ENCODE measurements at regions not wholly inside any gene's neighbourhood (a gene's known extent, or its start where the extent isn't known, plus 50 kb on each side); places are given as distances from the start of the nearest gene placed in this dataset.

DNA sequence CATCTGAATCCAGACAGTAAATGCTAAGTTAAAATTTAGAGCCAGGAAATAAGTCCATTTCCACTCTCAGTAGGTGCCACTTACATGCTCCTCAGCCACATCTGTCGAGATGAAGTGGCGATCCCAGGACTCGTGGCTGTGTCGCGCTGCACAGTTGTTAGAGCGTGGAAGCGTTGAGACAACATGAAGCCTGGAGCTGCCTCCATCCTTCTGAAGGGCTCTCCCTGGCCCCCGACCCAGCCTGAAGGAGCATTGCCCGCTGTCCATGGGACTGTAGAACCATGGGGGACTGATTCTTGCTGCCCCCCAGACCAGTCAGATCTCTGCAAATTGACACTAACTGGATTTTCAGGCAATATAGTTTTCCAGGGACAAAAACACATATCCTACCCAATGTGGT, 58.9 kb downstream of the IRX1 start:
- no peaks in the 10 kb centered on the region for H3K4me1 Mint-ChIP-seq
- DNase-seq, result no peak
- H3K36me3 Mint-ChIP-seq, result no peaks in the 10 kb centered on the region
- peaks cover 14% of the 10 kb centered on the region for H3K9me3 Mint-ChIP-seq
- no peak overlapping the region for H3K27ac Mint-ChIP-seq
- H3K27me3 Mint-ChIP-seq, result no peaks in the 10 kb centered on the region
- no peak overlapping the region for H3K4me3 Mint-ChIP-seq
- CTCF ChIA-PET, result no interaction called here

DNA sequence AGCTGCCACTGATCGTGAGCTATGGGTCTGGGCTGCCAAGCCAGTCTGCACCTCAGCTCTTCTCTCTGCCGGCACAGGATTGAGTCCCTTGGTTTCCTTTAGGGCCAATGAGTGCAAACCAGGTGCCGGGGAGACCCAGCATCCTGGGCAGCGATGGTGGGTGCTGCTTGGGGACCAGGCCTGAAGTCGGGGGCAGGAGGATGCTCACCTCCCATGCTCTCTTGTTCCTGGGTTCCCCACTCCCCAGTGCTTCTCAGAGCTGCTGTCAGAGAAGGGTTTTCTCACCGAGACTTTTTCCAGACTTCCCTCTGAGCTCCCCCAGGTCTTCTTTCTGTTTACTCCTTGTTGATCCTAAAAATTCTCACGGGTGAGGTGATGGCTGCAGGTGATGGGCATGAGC, 61.2 kb downstream of the IRX1 start:
- Mint-ChIP-seq H3K4me1 (no peaks in the 10 kb centered on the region), H3K9me3 (peaks cover 14% of the 10 kb centered on the region), H3K4me3 (no peak overlapping the region), H3K36me3 (no peaks in the 10 kb centered on the region), H3K27me3 (no peaks in the 10 kb centered on the region), H3K27ac (no peak overlapping the region)
- CTCF ChIA-PET, result no interaction called here
- DNase-seq, result no peak

DNA sequence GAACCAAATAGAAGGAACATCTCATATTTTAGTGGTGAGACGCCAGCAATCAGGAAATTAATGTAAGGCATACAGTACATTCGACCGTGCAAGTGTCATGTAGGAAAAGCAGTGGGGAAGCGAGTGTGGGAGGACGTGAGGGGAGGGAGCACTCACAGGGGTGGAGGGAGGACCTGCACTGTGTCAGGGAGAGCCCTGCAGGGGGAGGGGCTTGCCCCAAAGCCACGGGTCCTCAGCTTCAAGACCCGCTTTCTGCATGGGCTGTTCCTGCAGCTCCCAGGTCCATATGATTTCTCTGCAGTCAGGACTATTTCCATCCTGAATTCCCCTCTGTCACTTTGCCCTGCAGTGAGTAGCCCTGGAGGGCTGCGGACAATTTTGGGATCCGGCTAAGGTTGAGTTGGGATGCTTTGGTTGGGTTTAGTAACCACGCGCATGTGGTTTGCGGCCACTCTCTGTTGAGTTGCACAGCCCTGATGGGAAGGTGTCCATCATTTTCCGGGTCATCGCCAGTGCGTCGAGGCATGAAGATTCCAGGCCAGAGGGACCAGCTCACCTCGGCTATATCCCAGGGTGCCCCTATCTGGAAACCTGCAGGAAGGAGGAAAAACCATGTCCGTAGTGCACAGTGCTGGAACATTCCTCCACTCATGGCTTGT, 61.9 kb downstream of the IRX1 start:
- CTCF ChIA-PET, result no interaction called here
- H3K36me3 Mint-ChIP-seq, result no peaks in the 10 kb centered on the region
- no peak overlapping the region for H3K27ac Mint-ChIP-seq
- no peak overlapping the region for H3K4me3 Mint-ChIP-seq
- H3K4me1 Mint-ChIP-seq, result no peaks in the 10 kb centered on the region
- DNase-seq, result no peak
- peaks cover 13% of the 10 kb centered on the region for H3K9me3 Mint-ChIP-seq
- H3K27me3 Mint-ChIP-seq, result no peaks in the 10 kb centered on the region

DNA sequence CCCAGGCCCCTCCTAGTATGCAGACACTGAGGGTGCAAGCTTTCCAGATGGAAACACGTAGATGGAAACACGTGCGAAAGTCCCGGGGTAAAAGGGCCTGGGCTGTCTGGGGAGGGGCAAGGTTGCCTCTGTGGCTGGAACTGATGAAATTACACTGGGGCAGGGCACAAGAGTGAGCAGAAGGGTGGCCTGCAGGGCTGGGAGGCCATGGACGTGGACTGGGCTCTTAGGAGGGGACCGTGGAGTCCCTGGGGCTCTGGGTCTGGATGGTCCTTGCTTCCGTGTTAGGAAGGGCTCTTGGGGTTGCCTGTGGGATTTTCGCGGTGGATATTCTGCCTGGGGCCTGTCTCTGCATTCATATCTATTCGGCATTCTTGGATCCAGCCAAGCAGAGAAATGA, 63.3 kb downstream of the IRX1 start:
- H3K4me1 Mint-ChIP-seq, result no peaks in the 10 kb centered on the region
- peaks cover 13% of the 10 kb centered on the region for H3K9me3 Mint-ChIP-seq
- no peak overlapping the region for H3K27ac Mint-ChIP-seq
- no peak for DNase-seq
- H3K4me3 Mint-ChIP-seq, result no peak overlapping the region
- CTCF ChIA-PET, result no interaction called here
- H3K36me3 Mint-ChIP-seq, result no peaks in the 10 kb centered on the region
- H3K27me3 Mint-ChIP-seq, result no peaks in the 10 kb centered on the region

DNA sequence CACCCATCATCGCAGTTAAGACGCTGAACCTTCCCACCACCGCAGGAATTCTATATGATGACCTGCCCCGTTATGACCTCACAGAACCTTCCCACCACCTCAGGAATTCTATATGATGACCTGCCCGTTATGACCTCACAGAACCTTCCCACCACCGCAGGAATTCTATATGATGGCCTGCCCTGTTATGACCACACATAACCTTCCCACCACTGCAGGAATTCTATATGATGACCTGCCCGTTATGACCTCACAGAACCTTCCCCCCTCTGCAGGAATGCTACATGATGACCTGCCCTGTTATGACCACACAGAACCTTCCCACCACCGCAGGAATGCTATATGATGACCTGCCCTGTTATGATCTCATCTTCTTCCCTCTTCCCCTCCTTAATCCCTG, 64.3 kb downstream of the IRX1 start:
- CTCF ChIA-PET, result no interaction called here
- H3K4me3 Mint-ChIP-seq, result no peak overlapping the region
- no peaks in the 10 kb centered on the region for H3K4me1 Mint-ChIP-seq
- no peak for DNase-seq
- H3K27me3 Mint-ChIP-seq, result no peaks in the 10 kb centered on the region
- H3K36me3 Mint-ChIP-seq, result no peaks in the 10 kb centered on the region
- H3K27ac Mint-ChIP-seq, result no peak overlapping the region
- peaks cover 13% of the 10 kb centered on the region for H3K9me3 Mint-ChIP-seq

DNA sequence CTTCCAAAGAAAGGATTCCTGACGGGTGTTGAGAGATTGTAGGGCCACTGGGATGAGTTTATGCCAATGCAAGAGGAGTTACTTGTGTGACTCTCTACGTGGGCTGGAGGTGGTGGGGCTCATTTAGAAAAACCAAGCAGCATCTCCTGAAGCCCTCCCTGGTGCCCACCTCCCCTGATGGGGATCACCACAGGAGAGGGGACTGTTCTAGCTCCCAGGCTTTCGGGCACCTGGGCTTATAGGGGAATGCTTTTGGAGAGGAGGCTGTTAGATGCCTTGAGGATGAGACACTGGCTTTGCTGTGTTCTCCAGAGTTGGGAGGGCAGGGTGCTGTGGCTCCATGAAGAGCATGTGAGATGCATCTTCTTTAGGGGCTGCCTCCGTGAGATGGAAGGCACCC, 65.0 kb downstream of the IRX1 start:
- Mint-ChIP-seq H3K9me3 (peaks cover 13% of the 10 kb centered on the region), H3K4me1 (no peaks in the 10 kb centered on the region), H3K27me3 (no peaks in the 10 kb centered on the region), H3K36me3 (no peaks in the 10 kb centered on the region), H3K4me3 (no peak overlapping the region), H3K27ac (no peak overlapping the region)
- CTCF ChIA-PET, result no interaction called here
- no peak for DNase-seq

DNA sequence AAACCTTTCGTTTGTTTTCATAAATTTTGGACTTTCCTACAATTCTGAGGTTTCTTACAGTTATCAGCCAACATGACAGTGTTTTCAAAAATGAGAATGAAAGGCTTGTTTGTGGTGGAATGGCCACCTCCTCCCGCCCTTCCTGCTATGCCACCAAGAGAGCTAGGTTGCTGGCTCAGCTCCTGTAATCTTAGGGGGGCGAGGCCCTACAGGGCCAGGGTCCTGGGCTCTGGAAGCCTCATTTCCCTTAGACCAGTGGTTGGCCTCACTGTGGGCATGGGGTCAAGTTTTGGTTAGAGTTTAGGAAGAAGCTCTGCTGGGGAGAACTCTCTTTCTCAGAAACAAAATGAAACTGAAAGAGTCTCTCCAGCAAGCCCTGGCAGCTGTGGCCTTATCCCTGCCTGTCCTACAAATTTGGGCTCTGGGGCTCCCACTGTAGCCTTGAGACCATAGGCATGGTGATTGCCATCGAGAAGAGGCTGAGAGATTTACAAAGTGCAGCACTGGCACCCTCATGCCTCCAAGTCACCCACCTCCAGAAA, 66.2 kb downstream of the IRX1 start:
- peaks cover 13% of the 10 kb centered on the region for H3K9me3 Mint-ChIP-seq
- H3K36me3 Mint-ChIP-seq, result no peaks in the 10 kb centered on the region
- CTCF ChIA-PET, result no interaction called here
- no peak overlapping the region for H3K27ac Mint-ChIP-seq
- H3K4me3 Mint-ChIP-seq, result no peak overlapping the region
- H3K4me1 Mint-ChIP-seq, result no peaks in the 10 kb centered on the region
- no peak for DNase-seq
- no peaks in the 10 kb centered on the region for H3K27me3 Mint-ChIP-seq

DNA sequence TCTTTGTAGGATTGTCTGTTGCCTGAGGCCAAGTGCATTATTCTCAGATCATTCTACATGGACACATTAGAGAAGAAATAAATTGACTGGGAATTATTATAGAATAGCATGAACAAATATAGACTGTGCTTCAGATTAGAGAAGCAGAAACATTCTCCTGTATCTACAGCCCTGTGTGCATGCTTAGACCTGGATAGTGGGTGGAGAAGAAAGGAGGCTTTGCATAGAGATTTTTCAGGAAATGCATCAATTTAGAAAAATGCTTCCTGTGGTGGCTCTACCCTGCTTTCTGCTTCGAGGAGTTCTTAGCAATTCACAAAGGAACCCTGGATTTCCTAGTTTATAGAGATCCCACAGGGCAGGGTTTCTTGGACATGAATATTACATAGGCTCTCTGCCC, 66.7 kb downstream of the IRX1 start:
- Mint-ChIP-seq H3K36me3 (no peaks in the 10 kb centered on the region), H3K4me3 (no peak overlapping the region), H3K4me1 (no peaks in the 10 kb centered on the region), H3K27me3 (no peaks in the 10 kb centered on the region), H3K27ac (no peak overlapping the region), H3K9me3 (peaks cover 12% of the 10 kb centered on the region)
- CTCF ChIA-PET, result no interaction called here
- DNase-seq, result no peak

DNA sequence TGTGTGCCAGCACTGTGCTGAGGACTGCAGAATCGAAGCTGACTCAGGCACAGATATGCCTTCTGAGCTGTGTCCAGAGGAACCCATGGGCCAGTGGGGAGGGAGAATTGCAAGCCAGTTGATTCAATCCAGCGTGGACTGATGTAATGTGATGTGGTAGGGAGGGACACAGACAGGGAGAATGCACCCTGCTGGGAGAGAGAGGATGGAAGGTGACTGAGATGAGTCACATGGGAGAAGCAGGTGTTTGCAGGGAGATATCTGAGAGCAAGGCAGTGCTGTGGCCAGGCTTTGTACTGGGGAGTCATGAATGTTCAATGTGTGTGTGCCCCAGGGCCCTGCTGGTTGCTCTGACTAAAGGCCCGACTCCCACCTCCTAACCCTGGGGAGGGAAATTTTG, 75.7 kb downstream of the IRX1 start:
- no peak overlapping the region for H3K4me3 Mint-ChIP-seq
- H3K9me3 Mint-ChIP-seq, result peaks cover 6% of the 10 kb centered on the region
- H3K27ac Mint-ChIP-seq, result no peak overlapping the region
- no peak for DNase-seq
- H3K36me3 Mint-ChIP-seq, result no peaks in the 10 kb centered on the region
- CTCF ChIA-PET, result no interaction called here
- no peaks in the 10 kb centered on the region for H3K27me3 Mint-ChIP-seq
- no peaks in the 10 kb centered on the region for H3K4me1 Mint-ChIP-seq

DNA sequence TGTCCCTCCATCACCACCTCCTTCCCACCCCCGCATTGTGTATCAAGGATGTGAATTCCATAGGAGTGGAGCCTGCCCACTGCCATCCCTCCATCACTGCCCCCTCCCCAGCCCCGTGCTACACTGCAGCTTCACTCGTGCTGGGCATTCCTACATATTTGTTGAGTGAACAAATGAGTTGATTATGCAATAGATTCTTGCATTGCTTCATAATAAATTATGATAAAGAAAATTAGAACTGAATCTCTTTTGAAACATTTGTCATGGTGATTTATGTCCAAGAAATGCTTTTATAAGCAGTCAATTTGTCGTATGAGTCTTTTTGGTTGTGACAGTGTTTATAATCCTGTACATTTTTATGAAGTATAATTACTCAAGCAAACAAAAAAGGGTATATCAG, 83.2 kb downstream of the IRX1 start:
- Mint-ChIP-seq H3K36me3 (no peaks in the 10 kb centered on the region), H3K9me3 (peaks cover 6% of the 10 kb centered on the region), H3K27ac (no peak overlapping the region), H3K4me1 (no peaks in the 10 kb centered on the region), H3K27me3 (no peaks in the 10 kb centered on the region), H3K4me3 (no peak overlapping the region)
- DNase-seq, result no peak
- CTCF ChIA-PET, result no interaction called here

DNA sequence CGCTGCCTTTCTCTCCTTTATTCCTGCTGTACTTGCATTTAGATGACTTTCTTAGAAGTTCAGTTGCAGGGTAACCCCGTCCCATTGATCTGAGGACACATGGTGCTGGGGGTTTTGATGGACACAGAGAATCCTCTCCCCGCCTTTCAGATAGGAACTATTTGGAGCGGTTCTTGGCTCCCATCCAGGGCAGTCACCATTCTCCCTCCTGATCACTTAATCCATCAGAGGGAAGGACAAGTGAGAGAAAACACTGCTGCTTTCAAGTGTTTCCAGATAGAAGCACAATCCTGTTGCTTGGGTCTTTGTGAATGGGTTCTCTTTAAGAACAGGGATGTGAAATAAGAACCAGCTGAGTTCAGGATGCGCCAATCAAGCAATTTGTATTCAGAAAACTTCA, 85.2 kb downstream of the IRX1 start:
- no peak for DNase-seq
- Mint-ChIP-seq H3K9me3 (peaks cover 13% of the 10 kb centered on the region), H3K4me3 (no peak overlapping the region), H3K27me3 (no peaks in the 10 kb centered on the region), H3K4me1 (no peaks in the 10 kb centered on the region), H3K27ac (no peak overlapping the region), H3K36me3 (no peaks in the 10 kb centered on the region)
- CTCF ChIA-PET, result no interaction called here

DNA sequence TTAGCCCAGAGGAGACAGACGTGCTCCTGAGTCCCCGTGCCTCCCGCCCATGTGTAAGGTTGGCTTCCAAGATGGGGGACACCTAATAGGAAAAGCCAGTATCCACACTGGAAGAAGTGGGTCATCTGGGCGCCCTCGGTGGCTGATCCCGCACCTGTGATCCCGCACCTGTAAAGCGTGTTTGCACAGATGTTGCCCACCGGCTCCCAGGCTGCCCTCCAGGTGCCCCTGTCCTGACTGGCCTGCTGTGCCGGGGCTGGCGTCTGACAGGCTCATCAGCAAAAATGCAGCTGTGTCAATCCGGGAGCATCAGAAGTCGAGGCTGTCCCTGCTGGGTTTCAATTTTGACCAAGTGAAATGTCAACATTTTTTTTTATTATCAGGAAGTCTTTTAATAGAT, 88.5 kb downstream of the IRX1 start:
- no peak overlapping the region for H3K27ac Mint-ChIP-seq
- H3K4me1 Mint-ChIP-seq, result no peaks in the 10 kb centered on the region
- CTCF ChIA-PET, result no interaction called here
- H3K27me3 Mint-ChIP-seq, result no peaks in the 10 kb centered on the region
- H3K4me3 Mint-ChIP-seq, result no peak overlapping the region
- H3K36me3 Mint-ChIP-seq, result no peaks in the 10 kb centered on the region
- DNase-seq, result no peak
- H3K9me3 Mint-ChIP-seq, result peaks cover 12% of the 10 kb centered on the region

DNA sequence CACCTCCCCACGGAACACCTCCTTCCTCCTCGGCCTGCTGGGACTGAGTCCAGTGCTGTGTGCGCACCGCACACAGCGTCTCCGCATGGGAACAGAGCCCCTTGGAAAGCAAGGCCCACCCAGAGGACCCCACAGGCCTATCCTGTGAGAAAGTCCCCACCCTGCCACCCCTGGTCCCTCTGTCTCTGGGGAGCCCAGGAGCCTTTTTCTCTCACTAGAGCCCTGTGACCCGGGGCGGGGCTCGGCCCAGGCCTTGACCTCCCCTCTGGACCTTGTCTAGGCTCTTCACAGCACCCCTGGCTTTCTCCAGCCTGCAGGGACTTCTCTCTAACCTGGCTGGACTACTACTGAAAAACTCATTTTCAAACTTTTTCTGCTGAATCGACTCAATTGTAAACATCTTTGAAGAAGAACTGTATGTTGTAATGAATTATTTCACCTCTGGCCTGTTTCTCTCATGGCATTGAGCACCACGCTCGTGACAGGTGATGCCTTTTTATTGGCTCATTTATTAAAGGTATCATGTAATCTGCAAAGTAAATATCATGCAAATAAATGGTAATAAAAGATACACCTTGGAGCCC, 89.2 kb downstream of the IRX1 start:
- H3K9me3 Mint-ChIP-seq, result peaks cover 10% of the 10 kb centered on the region
- CTCF ChIA-PET, result no interaction called here
- no peak for DNase-seq
- H3K4me3 Mint-ChIP-seq, result no peak overlapping the region
- H3K36me3 Mint-ChIP-seq, result no peaks in the 10 kb centered on the region
- H3K4me1 Mint-ChIP-seq, result no peaks in the 10 kb centered on the region
- no peak overlapping the region for H3K27ac Mint-ChIP-seq
- H3K27me3 Mint-ChIP-seq, result no peaks in the 10 kb centered on the region

DNA sequence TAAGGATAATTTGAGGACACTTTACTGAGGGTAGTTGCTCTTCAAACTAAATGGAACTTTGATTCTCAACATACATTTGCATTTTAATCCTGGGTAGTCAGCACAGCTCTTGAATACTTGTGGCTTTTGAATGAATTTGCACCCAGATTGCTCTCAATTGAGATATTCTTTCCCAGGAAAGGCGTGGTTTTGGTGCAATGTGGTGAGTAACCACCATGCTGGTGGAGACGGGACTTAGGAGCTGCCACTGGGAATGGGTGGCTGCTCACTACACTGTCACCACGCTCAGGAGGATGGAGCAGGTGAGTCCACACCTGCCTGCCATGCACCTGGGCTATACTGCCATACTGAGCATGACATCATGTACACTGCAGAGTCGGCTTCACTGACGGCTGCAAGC, 99.2 kb downstream of the IRX1 start:
- Mint-ChIP-seq H3K27me3 (no peaks in the 10 kb centered on the region), H3K9me3 (peaks cover 2% of the 10 kb centered on the region), H3K27ac (no peak overlapping the region), H3K36me3 (no peaks in the 10 kb centered on the region), H3K4me3 (no peak overlapping the region), H3K4me1 (no peaks in the 10 kb centered on the region)
- CTCF ChIA-PET, result no interaction called here
- no peak for DNase-seq

DNA sequence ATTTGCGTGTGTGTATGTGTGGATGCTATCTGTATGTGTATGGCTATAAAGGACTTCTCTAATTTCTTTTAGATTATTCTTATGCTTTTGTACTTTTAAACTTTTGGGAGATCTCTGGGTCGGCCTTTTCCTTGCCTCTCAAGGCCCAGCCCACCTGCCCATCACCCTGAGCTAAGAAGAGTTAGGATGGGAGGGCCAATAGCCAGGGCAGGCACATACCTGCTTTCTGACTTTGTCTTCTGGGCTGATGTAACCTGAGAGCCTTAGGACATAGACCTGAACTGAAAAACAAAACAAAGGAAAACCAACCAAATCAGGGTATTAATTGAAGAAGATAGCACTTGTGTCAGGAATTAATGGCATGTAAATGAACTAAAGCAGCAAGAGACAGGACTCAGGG, 100.2 kb downstream of the IRX1 start:
- Mint-ChIP-seq H3K4me3 (no peak overlapping the region), H3K9me3 (peaks cover 2% of the 10 kb centered on the region)
- CTCF ChIA-PET, result no interaction called here

DNA sequence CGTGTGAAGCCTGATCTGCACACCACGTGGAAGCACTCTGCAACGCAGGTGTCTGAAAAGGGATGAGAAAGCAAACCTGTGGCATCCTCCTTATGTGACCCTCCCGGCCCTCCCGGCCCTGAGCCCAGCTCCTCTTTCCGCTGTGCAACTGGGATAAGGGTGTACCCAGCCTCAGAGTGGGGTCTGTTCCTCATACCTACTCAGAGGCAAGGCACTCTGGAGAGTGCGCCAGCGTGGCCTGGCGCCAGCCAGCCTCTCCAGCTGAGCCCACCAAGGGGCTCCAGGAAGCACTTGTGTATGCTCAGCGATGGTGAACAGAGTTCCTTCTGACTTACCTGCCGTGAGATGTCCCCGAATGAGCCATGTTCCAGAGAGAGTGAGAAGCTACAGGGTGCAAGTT, 102.8 kb downstream of the IRX1 start:
- H3K27ac Mint-ChIP-seq, result no peak overlapping the region
- peaks cover 5% of the 10 kb centered on the region for H3K4me1 Mint-ChIP-seq
- CTCF ChIA-PET, result no interaction called here
- peaks cover 5% of the 10 kb centered on the region for H3K27me3 Mint-ChIP-seq
- no peaks in the 10 kb centered on the region for H3K36me3 Mint-ChIP-seq
- H3K4me3 Mint-ChIP-seq, result no peak overlapping the region
- H3K9me3 Mint-ChIP-seq, result peaks cover 2% of the 10 kb centered on the region
- no peak for DNase-seq

More for the DNA sequence above, 100.2 kb downstream of the IRX1 start:
- Mint-ChIP-seq H3K27me3 (peaks cover 5% of the 10 kb centered on the region), H3K4me1 (no peaks in the 10 kb centered on the region), H3K36me3 (no peaks in the 10 kb centered on the region), H3K27ac (no peak overlapping the region)
- no peak for DNase-seq

All from activated naive CD4-positive, alpha-beta T cell treated with anti-CD3 and anti-CD28 coated beads, Interleukin-2, amount 10 ng/mL, durations not matched to agents 7 days and 5 days (primary cell).